ENCODE measurements at regions not wholly inside any gene's neighbourhood (a gene's known extent, or its start where the extent isn't known, plus 50 kb on each side); places are given as distances from the start of the nearest gene placed in this dataset.
"Not testable (repeated sequence)": the region's sequence is repeated elsewhere in the genome, so short reads cannot be mapped to it uniquely, and the experiment has no call there.

- H3K4me3 ChIP-seq (ENCODE audit: low read depth, low read length) = no peak overlapping the region
- TF ChIP-seq, protein P1, sequence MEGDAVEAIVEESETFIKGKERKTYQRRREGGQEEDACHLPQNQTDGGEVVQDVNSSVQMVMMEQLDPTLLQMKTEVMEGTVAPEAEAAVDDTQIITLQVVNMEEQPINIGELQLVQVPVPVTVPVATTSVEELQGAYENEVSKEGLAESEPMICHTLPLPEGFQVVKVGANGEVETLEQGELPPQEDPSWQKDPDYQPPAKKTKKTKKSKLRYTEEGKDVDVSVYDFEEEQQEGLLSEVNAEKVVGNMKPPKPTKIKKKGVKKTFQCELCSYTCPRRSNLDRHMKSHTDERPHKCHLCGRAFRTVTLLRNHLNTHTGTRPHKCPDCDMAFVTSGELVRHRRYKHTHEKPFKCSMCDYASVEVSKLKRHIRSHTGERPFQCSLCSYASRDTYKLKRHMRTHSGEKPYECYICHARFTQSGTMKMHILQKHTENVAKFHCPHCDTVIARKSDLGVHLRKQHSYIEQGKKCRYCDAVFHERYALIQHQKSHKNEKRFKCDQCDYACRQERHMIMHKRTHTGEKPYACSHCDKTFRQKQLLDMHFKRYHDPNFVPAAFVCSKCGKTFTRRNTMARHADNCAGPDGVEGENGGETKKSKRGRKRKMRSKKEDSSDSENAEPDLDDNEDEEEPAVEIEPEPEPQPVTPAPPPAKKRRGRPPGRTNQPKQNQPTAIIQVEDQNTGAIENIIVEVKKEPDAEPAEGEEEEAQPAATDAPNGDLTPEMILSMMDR (IDR thresholded peaks at IDR 0.05; ENCODE audit: low read depth, low read length) = no peak
These were observed 182.7 kb downstream of the MC4R start for GRCh38 chr18:60189856-60190255.

DNA sequence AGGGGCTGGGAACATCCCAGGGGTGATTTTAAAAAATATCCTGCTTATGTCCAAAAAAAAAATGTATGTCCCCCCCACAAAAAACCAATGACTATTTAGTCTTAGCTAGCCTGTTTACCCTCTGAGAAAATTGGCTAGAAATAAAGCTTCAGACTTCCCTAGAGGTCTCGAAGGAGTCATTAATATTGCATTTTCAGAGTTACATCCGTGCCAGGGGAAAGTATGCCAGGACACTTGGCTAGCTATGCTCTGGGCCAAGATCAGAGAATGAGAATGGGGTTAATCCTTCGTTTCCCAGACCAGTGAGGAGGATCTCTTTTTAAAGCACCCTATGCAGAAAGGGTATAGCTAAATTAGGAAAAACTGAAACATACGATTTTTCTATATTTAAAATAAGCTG, 183.6 kb downstream of the MC4R start:
- no peak overlapping the region for H3K4me3 ChIP-seq (ENCODE audit: low read depth, low read length)
- TF ChIP-seq, protein P1 (IDR thresholded peaks at IDR 0.05; ENCODE audit: low read depth, low read length) = no peak

- H3K4me3 ChIP-seq (ENCODE audit: low read depth, low read length) = no peak overlapping the region
- TF ChIP-seq, protein P1 (IDR thresholded peaks at IDR 0.05; ENCODE audit: low read depth, low read length) = no peak
These were observed 190.4 kb downstream of the MC4R start for GRCh38 chr18:60182223-60182622.

DNA sequence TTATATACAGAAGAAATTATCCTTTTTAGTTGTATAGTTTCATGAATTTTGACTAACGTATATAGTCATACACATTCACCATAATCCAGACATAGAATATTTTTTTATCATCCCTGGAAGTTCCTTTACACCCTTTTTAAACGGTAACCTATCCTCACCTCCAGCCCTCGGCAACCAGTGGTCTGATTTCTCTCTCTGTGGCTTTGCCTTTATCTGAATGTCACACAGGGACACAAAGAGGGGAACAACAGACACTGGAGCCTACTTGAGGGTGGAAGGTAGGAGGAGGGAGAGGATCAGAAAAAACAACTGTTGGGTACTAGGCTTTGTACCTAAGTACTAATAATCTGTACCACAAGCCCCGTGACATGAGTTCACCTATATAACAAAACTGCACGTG, 191.9 kb downstream of the MC4R start:
- TF ChIP-seq, protein P1 (IDR thresholded peaks at IDR 0.05; ENCODE audit: low read depth, low read length) = no peak
- H3K4me3 ChIP-seq (ENCODE audit: low read depth, low read length) = no peak overlapping the region

DNA sequence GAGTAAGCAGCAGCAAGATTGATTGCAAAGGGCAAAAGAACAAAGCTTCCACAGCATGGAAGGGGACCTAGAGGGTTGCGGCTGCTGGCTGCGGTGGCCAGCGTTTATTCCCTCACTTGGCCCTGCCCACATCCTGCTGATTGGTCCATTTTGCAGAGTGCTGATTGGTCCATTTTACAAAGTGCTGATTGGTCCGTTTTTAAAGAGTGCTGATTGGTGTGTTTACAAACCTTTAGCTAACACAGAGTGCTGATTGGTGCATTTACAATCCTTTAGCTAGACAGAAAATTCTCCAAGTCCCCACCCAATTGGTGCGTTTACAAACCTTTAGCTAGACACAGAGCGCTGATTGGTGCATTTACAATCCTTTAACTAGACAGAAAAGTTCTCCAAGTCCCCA, 194.4 kb downstream of the MC4R start:
- not testable (repeated sequence) for H3K4me3 ChIP-seq (ENCODE audit: low read depth, low read length)

DNA sequence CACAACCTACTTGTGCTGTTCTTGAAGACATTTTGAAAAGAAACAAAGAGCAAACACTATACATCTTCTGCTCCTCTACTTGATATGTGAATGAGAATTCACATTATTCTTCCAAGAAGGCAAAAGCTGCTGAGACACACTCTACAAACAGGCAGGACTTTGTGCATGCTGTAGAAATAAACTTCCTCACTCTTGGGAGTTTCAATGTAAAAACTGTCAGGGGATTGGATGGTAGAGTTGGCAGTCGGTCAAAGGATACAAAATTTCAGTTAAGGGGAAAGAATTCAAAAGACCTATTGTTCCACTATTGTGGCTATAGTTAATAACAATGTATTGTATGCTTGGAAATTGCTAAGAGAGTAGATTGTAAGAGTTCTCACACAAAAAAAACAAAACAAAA, 196.3 kb downstream of the MC4R start:
- TF ChIP-seq, protein P1 (IDR thresholded peaks at IDR 0.05; ENCODE audit: low read depth, low read length) = no peak
- no peak overlapping the region for H3K4me3 ChIP-seq (ENCODE audit: low read depth, low read length)

DNA sequence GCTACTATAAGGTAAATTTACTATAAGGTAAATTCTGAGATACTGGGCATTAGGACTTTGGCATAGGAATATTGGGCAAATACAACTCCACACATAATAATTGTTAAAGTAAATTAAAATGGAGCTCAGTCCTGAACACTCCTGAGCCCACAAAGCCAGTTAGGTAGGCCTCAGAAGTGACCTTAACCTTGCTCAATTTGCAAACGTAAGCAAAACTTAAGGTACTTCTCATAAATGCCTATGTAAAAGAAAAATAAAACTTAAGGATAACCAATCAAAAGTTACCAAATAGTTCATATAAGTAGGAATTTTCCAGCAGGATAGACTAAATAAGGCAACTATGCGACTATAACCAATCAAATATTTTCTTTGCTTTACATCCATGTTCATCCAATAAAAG, 197.7 kb downstream of the MC4R start:
- H3K4me3 ChIP-seq (ENCODE audit: low read depth, low read length) = no peak overlapping the region
- TF ChIP-seq, protein P1 (IDR thresholded peaks at IDR 0.05; ENCODE audit: low read depth, low read length) = no peak

- H3K4me3 ChIP-seq (ENCODE audit: low read depth, low read length) = no peak overlapping the region
- TF ChIP-seq, protein P1 (IDR thresholded peaks at IDR 0.05; ENCODE audit: low read depth, low read length) = no peak
These were observed 200.5 kb downstream of the MC4R start for GRCh38 chr18:60172030-60172429.
